GM10266 (cell line): ENCODE measurements at regions not wholly inside any gene's neighbourhood (a gene's known extent, or its start where the extent isn't known, plus 50 kb on each side); places are given as distances from the start of the nearest gene placed in this dataset.

Experiments used
- DNase-seq: peaks from one replicate; pipeline ENCODE4 v3.0.0; 2012; ENCODE audit errors: extremely low spot score
- CTCF ChIP-seq: IDR thresholded peaks from 2 replicates; pipeline ENCODE4 v1.5.1; 2012; ENCODE audit warnings: mild to moderate bottlenecking, low read depth; ENCODE audit not compliant: control insufficient read depth, insufficient read depth; ENCODE audit errors: missing control alignments

GRCh38 chr9:115946530-115946929, 207.1 kb upstream of the PAPPA start:
- TF ChIP-seq CTCF, result no peak
- no peak for DNase-seq

- DNase-seq, result no peak
- no peak for TF ChIP-seq CTCF
Observed at GRCh38 chr9:115951977-115952376, 201.6 kb upstream of the PAPPA start.

GRCh38 chr9:115952430-115953292, 200.9 kb upstream of the PAPPA start:
- no peak for TF ChIP-seq CTCF
- no peak for DNase-seq

GRCh38 chr9:115956371-115956770, 197.2 kb upstream of the PAPPA start:
- DNase-seq, result no peak
- no peak for TF ChIP-seq CTCF

- DNase-seq, result no peak
- TF ChIP-seq CTCF, result no peak
Observed at GRCh38 chr9:115957585-115957984, 196.0 kb upstream of the PAPPA start.

- DNase-seq, result no peak
- no peak for TF ChIP-seq CTCF
Observed at GRCh38 chr9:115964710-115965347, 188.8 kb upstream of the PAPPA start.

- no peak for TF ChIP-seq CTCF
- no peak for DNase-seq
Observed at GRCh38 chr9:115966660-115967059, 186.9 kb upstream of the PAPPA start.
